ENCODE measurements at regions not wholly inside any gene's neighbourhood (a gene's known extent, or its start where the extent isn't known, plus 50 kb on each side); places are given as distances from the start of the nearest gene placed in this dataset.

- TF ChIP-seq, protein P1, sequence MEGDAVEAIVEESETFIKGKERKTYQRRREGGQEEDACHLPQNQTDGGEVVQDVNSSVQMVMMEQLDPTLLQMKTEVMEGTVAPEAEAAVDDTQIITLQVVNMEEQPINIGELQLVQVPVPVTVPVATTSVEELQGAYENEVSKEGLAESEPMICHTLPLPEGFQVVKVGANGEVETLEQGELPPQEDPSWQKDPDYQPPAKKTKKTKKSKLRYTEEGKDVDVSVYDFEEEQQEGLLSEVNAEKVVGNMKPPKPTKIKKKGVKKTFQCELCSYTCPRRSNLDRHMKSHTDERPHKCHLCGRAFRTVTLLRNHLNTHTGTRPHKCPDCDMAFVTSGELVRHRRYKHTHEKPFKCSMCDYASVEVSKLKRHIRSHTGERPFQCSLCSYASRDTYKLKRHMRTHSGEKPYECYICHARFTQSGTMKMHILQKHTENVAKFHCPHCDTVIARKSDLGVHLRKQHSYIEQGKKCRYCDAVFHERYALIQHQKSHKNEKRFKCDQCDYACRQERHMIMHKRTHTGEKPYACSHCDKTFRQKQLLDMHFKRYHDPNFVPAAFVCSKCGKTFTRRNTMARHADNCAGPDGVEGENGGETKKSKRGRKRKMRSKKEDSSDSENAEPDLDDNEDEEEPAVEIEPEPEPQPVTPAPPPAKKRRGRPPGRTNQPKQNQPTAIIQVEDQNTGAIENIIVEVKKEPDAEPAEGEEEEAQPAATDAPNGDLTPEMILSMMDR (IDR thresholded peaks at IDR 0.05; ENCODE audit: low read depth, low read length, missing control alignments): no peak
- no peak for DNase-seq (ENCODE audit: extremely low read depth, low read depth)
- no peak overlapping the region for H3K4me3 ChIP-seq (replicated peaks; ENCODE audit: low read depth, low read length)
Measured at GRCh38 chr1:4216231-4216630, 316.2 kb upstream of the C1orf174 start.

DNA sequence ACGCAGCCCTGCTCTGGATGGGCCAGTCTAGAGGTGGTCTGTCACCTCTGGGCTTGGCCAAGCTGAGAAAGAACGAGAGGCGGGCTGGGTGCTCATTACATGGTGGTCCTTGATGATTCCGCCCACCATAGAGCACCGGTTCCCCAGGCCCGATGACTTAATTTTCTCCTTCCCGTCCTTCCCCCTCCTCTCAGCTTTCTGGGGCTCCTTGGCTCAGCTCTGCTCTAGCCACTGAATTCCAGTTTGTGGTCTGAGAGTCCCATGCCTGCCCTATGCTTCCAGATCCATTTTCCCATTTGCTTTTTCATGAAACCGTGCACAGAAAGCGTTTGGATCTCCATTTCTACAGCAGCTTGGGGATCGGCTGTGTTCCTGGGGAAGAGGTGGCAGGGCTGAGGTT is 318.5 kb upstream of the C1orf174 start:
- TF ChIP-seq, protein P1 (IDR thresholded peaks at IDR 0.05; ENCODE audit: low read depth, low read length, missing control alignments): no peak
- no peak overlapping the region for H3K4me3 ChIP-seq (replicated peaks; ENCODE audit: low read depth, low read length)
- no peak for DNase-seq (ENCODE audit: extremely low read depth, low read depth)

GRCh38 chr1:4219111-4219510 is 319.0 kb upstream of the C1orf174 start:
- DNase-seq (ENCODE audit: extremely low read depth, low read depth): no peak
- H3K4me3 ChIP-seq (replicated peaks; ENCODE audit: low read depth, low read length): no peak overlapping the region
- TF ChIP-seq, protein P1 (IDR thresholded peaks at IDR 0.05; ENCODE audit: low read depth, low read length, missing control alignments): no peak

GRCh38 chr1:4219826-4220225 is 319.8 kb upstream of the C1orf174 start:
- TF ChIP-seq, protein P1 (IDR thresholded peaks at IDR 0.05; ENCODE audit: low read depth, low read length, missing control alignments): no peak
- DNase-seq (ENCODE audit: extremely low read depth, low read depth): no peak
- H3K4me3 ChIP-seq (replicated peaks; ENCODE audit: low read depth, low read length): no peak overlapping the region

DNA sequence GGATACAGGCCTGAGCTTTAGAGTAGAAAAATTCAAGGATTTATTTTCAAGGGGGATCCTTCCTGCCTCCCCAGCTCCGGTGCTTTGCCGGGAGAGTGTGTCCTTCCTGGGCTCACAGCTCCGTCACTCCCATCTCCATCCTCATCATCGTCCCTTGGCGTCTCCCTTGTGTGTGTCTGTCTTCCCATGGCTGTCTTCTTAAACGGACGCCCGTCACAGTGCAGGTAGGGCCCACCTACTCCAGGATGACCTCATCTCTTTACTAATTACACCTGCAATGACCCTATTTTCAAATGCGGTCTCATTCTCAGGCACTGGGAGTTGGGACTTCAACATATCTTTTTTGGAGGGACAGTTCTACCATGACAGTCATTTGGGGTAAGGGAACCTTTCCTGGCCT is 320.3 kb upstream of the C1orf174 start:
- TF ChIP-seq, protein P1 (IDR thresholded peaks at IDR 0.05; ENCODE audit: low read depth, low read length, missing control alignments): no peak
- no peak overlapping the region for H3K4me3 ChIP-seq (replicated peaks; ENCODE audit: low read depth, low read length)

GRCh38 chr1:4221107-4221506 is 321.0 kb upstream of the C1orf174 start:
- TF ChIP-seq, protein P1 (IDR thresholded peaks at IDR 0.05; ENCODE audit: low read depth, low read length, missing control alignments): no peak
- DNase-seq (ENCODE audit: extremely low read depth, low read depth): no peak
- H3K4me3 ChIP-seq (replicated peaks; ENCODE audit: low read depth, low read length): no peak overlapping the region

More for the DNA sequence above, 320.3 kb upstream of the C1orf174 start:
- DNase-seq (ENCODE audit: extremely low read depth, low read depth): no peak

All from HFF-Myc (cell line).